HEK293 (cell line): ENCODE measurements at regions not wholly inside any gene's neighbourhood (a gene's known extent, or its start where the extent isn't known, plus 50 kb on each side); places are given as distances from the start of the nearest gene placed in this dataset.

Experiments used
- CTCF ChIA-PET: fragments of 350-600 bp; formaldehyde crosslinking; extraction: SDS; loops from one replicate; lab custom pipeline; 2021; ENCODE audit warnings: antibody characterized with exemption; lab: Yijun Ruan, JAX
- POLR2A ChIA-PET: fragments of 300-600 bp; formaldehyde crosslinking; extraction: SDS; loops from one replicate; lab custom pipeline; 2020; ENCODE audit warnings: antibody characterized with exemption, inconsistent platforms; lab: Yijun Ruan, JAX
- H3K27ac ChIP-seq: fragments of 200-500 bp; sonication (Bioruptor generic); 2 replicates; pipeline ENCODE4 v1.5.1; 2014; ENCODE audit warnings: low read depth, low read length, control low read depth, inconsistent platforms; ENCODE audit errors: extremely low read depth
- H3K36me3 ChIP-seq, 2 experiments: fragments of 200-500 bp in 1 of 2; sonication (Bioruptor generic) in 1 of 2; 1 replicate in 1 of 2; 2 replicates in 1 of 2; pipeline ENCODE4 v1.5.1; 2014 to 2017; ENCODE audit warnings: inconsistent platforms in 2 of 2, low read length in 2 of 2; ENCODE audit not compliant: control insufficient read depth in 2 of 2, insufficient read depth in 1 of 2
- H3K4me1 ChIP-seq: fragments of 200-500 bp; sonication (Bioruptor generic); 2 replicates; pipeline ENCODE4 v1.5.1; 2014; ENCODE audit warnings: mild to moderate bottlenecking, low read length, inconsistent platforms; ENCODE audit not compliant: control insufficient read depth, insufficient read depth
- H3K4me3 ChIP-seq: 2 replicates; pipeline ENCODE4 v1.5.1; 2011; ENCODE audit warnings: low read depth, mild to moderate bottlenecking, control low read depth, low read length, moderate library complexity
- H3K9me3 ChIP-seq: fragments of 200-500 bp; sonication (Bioruptor generic); 2 replicates; pipeline ENCODE4 v1.5.1; 2014; ENCODE audit warnings: low read depth, low read length, inconsistent platforms; ENCODE audit not compliant: control insufficient read depth, insufficient read depth
- GFI1B ChIP-seq: fragments of 450-650 bp; formaldehyde crosslinking; IDR thresholded peaks from 2 replicates; pipeline ENCODE4 v1.5.1; 2016; ENCODE audit warnings: missing biosample characterization, missing genetic modification characterization
- GLIS2 ChIP-seq: fragments of 450-650 bp; formaldehyde crosslinking; IDR thresholded peaks from 2 replicates; pipeline ENCODE4 v1.5.1; 2016; ENCODE audit warnings: missing biosample characterization, missing genetic modification characterization
- MEIS1 ChIP-seq: sonication (generic); formaldehyde crosslinking; IDR thresholded peaks from 2 replicates; pipeline ENCODE4 v1.8.1; 2022; ENCODE audit warnings: missing genetic modification reagents, mild to moderate bottlenecking, borderline replicate concordance
- MYNN ChIP-seq: fragments of 450-650 bp; formaldehyde crosslinking; IDR thresholded peaks from 2 replicates; pipeline ENCODE4 v1.5.1; 2016; ENCODE audit warnings: missing biosample characterization, missing genetic modification characterization, borderline replicate concordance
- MZF1 ChIP-seq: fragments of 450-650 bp; formaldehyde crosslinking; IDR thresholded peaks from 2 replicates; pipeline ENCODE4 v1.5.1; 2017; ENCODE audit warnings: missing biosample characterization, missing genetic modification characterization, borderline replicate concordance
- SP3 ChIP-seq: fragments of 450-650 bp; formaldehyde crosslinking; IDR thresholded peaks from 2 replicates; pipeline ENCODE4 v1.5.1; 2016; ENCODE audit warnings: missing biosample characterization, missing genetic modification characterization
- WT1 ChIP-seq: fragments of 450-650 bp; formaldehyde crosslinking; IDR thresholded peaks from 2 replicates; pipeline ENCODE4 v1.5.1; 2016; ENCODE audit warnings: missing biosample characterization, missing genetic modification characterization
- ZBTB48 ChIP-seq: fragments of 450-650 bp; formaldehyde crosslinking; IDR thresholded peaks from 2 replicates; pipeline ENCODE4 v1.5.1; 2016; ENCODE audit warnings: missing biosample characterization, missing genetic modification characterization
- ZBTB8A ChIP-seq: fragments of 450-650 bp; formaldehyde crosslinking; IDR thresholded peaks from 2 replicates; pipeline ENCODE4 v1.5.1; 2016; ENCODE audit warnings: missing biosample characterization, missing genetic modification characterization
- ZNF155 ChIP-seq: fragments of 450-650 bp; formaldehyde crosslinking; IDR thresholded peaks from 2 replicates; pipeline ENCODE4 v1.5.1; 2016; ENCODE audit warnings: missing biosample characterization, missing genetic modification characterization
- ZNF157 ChIP-seq: fragments of 450-650 bp; formaldehyde crosslinking; IDR thresholded peaks from 2 replicates; pipeline ENCODE4 v1.5.1; 2016; ENCODE audit warnings: missing biosample characterization, missing genetic modification characterization
- ZNF16 ChIP-seq: fragments of 450-650 bp; formaldehyde crosslinking; IDR thresholded peaks from 2 replicates; pipeline ENCODE4 v1.5.1; 2016; ENCODE audit warnings: low read depth, missing biosample characterization, missing genetic modification characterization
- ZNF292 ChIP-seq: fragments of 450-650 bp; formaldehyde crosslinking; IDR thresholded peaks from 2 replicates; pipeline ENCODE4 v1.5.1; 2016; ENCODE audit warnings: low read depth, missing biosample characterization, missing genetic modification characterization, borderline replicate concordance
- ZNF354C ChIP-seq: fragments of 450-650 bp; formaldehyde crosslinking; IDR thresholded peaks from 2 replicates; pipeline ENCODE4 v1.5.1; 2016; ENCODE audit warnings: missing biosample characterization, missing genetic modification characterization, low read depth, borderline replicate concordance
- ZNF366 ChIP-seq: fragments of 450-650 bp; formaldehyde crosslinking; conservative IDR thresholded peaks from 2 replicates; pipeline ENCODE4 v1.5.1; 2016; ENCODE audit warnings: missing biosample characterization, missing genetic modification characterization
- ZNF391 ChIP-seq: fragments of 450-650 bp; formaldehyde crosslinking; IDR thresholded peaks from 2 replicates; pipeline ENCODE4 v1.5.1; 2016; ENCODE audit warnings: low read depth, missing biosample characterization, missing genetic modification characterization, borderline replicate concordance
- ZNF416 ChIP-seq: fragments of 450-650 bp; formaldehyde crosslinking; IDR thresholded peaks from 2 replicates; pipeline ENCODE4 v1.5.1; 2016; ENCODE audit warnings: missing biosample characterization, missing genetic modification characterization
- ZNF433 ChIP-seq: fragments of 450-650 bp; formaldehyde crosslinking; IDR thresholded peaks from 2 replicates; pipeline ENCODE4 v1.5.1; 2016; ENCODE audit warnings: missing biosample characterization, missing genetic modification characterization, low read depth
- ZNF473 ChIP-seq: fragments of 450-650 bp; formaldehyde crosslinking; IDR thresholded peaks from 2 replicates; pipeline ENCODE4 v1.5.1; 2017; ENCODE audit warnings: missing biosample characterization, missing genetic modification characterization
- ZNF555 ChIP-seq: fragments of 450-650 bp; formaldehyde crosslinking; conservative IDR thresholded peaks from 2 replicates; pipeline ENCODE4 v1.5.1; 2017; ENCODE audit warnings: missing biosample characterization, mild to moderate bottlenecking, missing genetic modification characterization, inconsistent platforms
- ZNF558 ChIP-seq: fragments of 450-650 bp; formaldehyde crosslinking; IDR thresholded peaks from 2 replicates; pipeline ENCODE4 v1.5.1; 2016; ENCODE audit warnings: missing biosample characterization, missing genetic modification characterization
- ZNF571 ChIP-seq: fragments of 450-650 bp; formaldehyde crosslinking; IDR thresholded peaks from 2 replicates; pipeline ENCODE4 v1.5.0; 2017; ENCODE audit warnings: missing biosample characterization, missing genetic modification characterization
- ZNF580 ChIP-seq: fragments of 450-650 bp; formaldehyde crosslinking; IDR thresholded peaks from 2 replicates; pipeline ENCODE4 v1.5.1; 2016; ENCODE audit warnings: missing biosample characterization, missing genetic modification characterization
- ZNF585B ChIP-seq: fragments of 450-650 bp; formaldehyde crosslinking; IDR thresholded peaks from 2 replicates; pipeline ENCODE4 v1.5.1; 2016; ENCODE audit warnings: missing biosample characterization, missing genetic modification characterization
- ZNF76 ChIP-seq: fragments of 450-650 bp; formaldehyde crosslinking; IDR thresholded peaks from 2 replicates; pipeline ENCODE4; 2016; ENCODE audit warnings: low read depth, missing biosample characterization, missing genetic modification characterization, borderline replicate concordance
- TF ChIP-seq, protein P1 (sequence below): fragments of 450-650 bp; formaldehyde crosslinking; IDR thresholded peaks from 2 replicates; pipeline ENCODE4 v1.5.1; 2016; ENCODE audit warnings: missing biosample characterization, missing genetic modification characterization
- TF ChIP-seq, protein P2 (sequence below): fragments of 450-650 bp; formaldehyde crosslinking; IDR thresholded peaks from 2 replicates; pipeline ENCODE4 v1.5.0; 2017; ENCODE audit warnings: missing biosample characterization, missing genetic modification characterization, borderline replicate concordance
- TF ChIP-seq, protein P3 (sequence below): fragments of 450-650 bp; formaldehyde crosslinking; IDR thresholded peaks from 2 replicates; pipeline ENCODE4 v1.5.1; 2017; ENCODE audit warnings: missing biosample characterization, missing genetic modification characterization
- TF ChIP-seq, protein P4 (sequence below): fragments of 450-650 bp; formaldehyde crosslinking; IDR thresholded peaks from 2 replicates; pipeline ENCODE4 v1.5.1; 2017; ENCODE audit warnings: missing biosample characterization, missing genetic modification characterization
- TF ChIP-seq, protein P5 (sequence below): fragments of 450-650 bp; formaldehyde crosslinking; IDR thresholded peaks from 2 replicates; pipeline ENCODE4 v1.5.1; 2016; ENCODE audit warnings: missing biosample characterization, missing genetic modification characterization, borderline replicate concordance

DNA sequence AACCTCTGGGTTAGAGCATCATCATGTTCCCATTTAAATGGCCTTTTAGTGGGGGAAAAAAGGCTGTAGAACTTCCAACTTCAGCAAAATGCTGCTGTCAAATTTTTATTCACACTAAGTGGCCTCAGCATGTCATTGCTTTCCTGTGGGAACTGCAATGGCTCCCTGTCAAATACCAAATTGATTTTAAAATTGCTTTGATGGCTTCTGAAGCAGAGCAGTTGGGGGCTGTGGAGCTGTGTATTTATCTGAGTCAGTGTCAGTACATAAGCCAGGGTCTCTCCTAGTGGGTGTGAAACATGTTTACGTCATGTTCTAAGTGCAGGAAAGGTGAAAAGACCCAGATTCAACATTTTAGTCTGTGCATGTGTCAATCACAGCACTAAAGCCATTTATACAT is 171.3 kb downstream of the CDH19 start:
- CTCF ChIA-PET: interaction anchor here (0.6 kb wide), 1 partner anchor 11 kb away, joined by 3 read pairs; no protein-coding TSS in a partner anchor
- no peak overlapping the region for H3K4me3 ChIP-seq

DNA sequence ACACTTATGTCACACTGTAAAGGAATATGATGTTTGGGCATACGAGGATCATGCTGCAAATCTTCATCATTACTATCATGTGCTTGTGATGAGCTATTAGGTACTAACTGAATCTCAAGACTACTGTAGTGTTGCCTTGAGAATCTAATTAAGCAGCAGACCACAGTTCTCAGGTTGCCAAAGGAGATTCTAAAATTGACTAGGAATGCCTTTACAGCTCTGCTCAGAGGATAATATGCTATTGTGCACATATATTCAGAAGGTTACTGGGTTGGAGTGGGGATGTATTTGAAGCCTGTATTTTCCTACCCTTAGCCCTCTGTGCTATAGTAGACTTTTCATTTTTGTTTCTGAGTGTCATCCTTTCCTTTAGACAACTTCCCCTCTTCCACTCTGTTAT is 175.1 kb downstream of the CDH19 start:
- H3K9me3 ChIP-seq: no peaks in the 10 kb centered on the region
- ChIA-PET POLR2A (no interaction called here), CTCF (no interaction called here)
- H3K4me1 ChIP-seq: no peaks in the 10 kb centered on the region
- no peak overlapping the region for H3K4me3 ChIP-seq
- H3K36me3 ChIP-seq: no peaks in the 10 kb centered on the region
- H3K27ac ChIP-seq: no peak overlapping the region
- TF ChIP-seq GFI1B (tag by site-specific recombination): no peak
- TF ChIP-seq, protein P1, sequence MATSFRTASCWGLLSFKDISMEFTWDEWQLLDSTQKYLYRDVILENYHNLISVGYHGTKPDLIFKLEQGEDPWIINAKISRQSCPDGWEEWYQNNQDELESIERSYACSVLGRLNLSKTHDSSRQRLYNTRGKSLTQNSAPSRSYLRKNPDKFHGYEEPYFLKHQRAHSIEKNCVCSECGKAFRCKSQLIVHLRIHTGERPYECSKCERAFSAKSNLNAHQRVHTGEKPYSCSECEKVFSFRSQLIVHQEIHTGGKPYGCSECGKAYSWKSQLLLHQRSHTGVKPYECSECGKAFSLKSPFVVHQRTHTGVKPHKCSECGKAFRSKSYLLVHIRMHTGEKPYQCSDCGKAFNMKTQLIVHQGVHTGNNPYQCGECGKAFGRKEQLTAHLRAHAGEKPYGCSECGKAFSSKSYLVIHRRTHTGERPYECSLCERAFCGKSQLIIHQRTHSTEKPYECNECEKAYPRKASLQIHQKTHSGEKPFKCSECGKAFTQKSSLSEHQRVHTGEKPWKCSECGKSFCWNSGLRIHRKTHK (tag by site-specific recombination): no peak
- no peak for TF ChIP-seq ZNF416 (tag by site-specific recombination)
- no peak for TF ChIP-seq ZNF571
- no peak for TF ChIP-seq ZNF391 (tag by site-specific recombination)
- TF ChIP-seq WT1: no peak
- TF ChIP-seq ZNF155: no peak
- no peak for TF ChIP-seq MEIS1 (CRISPR knock-in tag)
- TF ChIP-seq SP3: no peak
- TF ChIP-seq, protein P2, sequence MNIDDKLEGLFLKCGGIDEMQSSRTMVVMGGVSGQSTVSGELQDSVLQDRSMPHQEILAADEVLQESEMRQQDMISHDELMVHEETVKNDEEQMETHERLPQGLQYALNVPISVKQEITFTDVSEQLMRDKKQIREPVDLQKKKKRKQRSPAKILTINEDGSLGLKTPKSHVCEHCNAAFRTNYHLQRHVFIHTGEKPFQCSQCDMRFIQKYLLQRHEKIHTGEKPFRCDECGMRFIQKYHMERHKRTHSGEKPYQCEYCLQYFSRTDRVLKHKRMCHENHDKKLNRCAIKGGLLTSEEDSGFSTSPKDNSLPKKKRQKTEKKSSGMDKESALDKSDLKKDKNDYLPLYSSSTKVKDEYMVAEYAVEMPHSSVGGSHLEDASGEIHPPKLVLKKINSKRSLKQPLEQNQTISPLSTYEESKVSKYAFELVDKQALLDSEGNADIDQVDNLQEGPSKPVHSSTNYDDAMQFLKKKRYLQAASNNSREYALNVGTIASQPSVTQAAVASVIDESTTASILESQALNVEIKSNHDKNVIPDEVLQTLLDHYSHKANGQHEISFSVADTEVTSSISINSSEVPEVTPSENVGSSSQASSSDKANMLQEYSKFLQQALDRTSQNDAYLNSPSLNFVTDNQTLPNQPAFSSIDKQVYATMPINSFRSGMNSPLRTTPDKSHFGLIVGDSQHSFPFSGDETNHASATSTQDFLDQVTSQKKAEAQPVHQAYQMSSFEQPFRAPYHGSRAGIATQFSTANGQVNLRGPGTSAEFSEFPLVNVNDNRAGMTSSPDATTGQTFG (tag by site-specific recombination): no peak
- no peak for TF ChIP-seq ZNF354C (tag by site-specific recombination)
- TF ChIP-seq ZBTB8A (tag by site-specific recombination): no peak

More for the DNA sequence above, 171.3 kb downstream of the CDH19 start:
- H3K4me1 ChIP-seq: no peaks in the 10 kb centered on the region
- no peaks in the 10 kb centered on the region for H3K36me3 ChIP-seq
- H3K27ac ChIP-seq: no peak overlapping the region
- POLR2A ChIA-PET: no interaction called here
- no peaks in the 10 kb centered on the region for H3K9me3 ChIP-seq
- TF ChIP-seq ZNF433 (tag by site-specific recombination) (no peak), MZF1 (tag by site-specific recombination) (no peak), ZNF580 (tag by site-specific recombination) (no peak), ZBTB48 (tag by site-specific recombination) (no peak), MEIS1 (CRISPR knock-in tag) (no peak), ZNF585B (no peak), ZNF391 (tag by site-specific recombination) (no peak), ZNF16 (tag by site-specific recombination) (no peak), MYNN (tag by site-specific recombination) (no peak), ZNF157 (no peak), ZNF558 (tag by site-specific recombination) (no peak), ZNF555 (tag by site-specific recombination) (no peak), GLIS2 (tag by site-specific recombination) (no peak), ZNF76 (tag by site-specific recombination) (no peak), ZNF292 (no peak), ZNF473 (tag by site-specific recombination) (no peak), ZNF366 (tag by site-specific recombination) (no peak)
- TF ChIP-seq, protein P3, sequence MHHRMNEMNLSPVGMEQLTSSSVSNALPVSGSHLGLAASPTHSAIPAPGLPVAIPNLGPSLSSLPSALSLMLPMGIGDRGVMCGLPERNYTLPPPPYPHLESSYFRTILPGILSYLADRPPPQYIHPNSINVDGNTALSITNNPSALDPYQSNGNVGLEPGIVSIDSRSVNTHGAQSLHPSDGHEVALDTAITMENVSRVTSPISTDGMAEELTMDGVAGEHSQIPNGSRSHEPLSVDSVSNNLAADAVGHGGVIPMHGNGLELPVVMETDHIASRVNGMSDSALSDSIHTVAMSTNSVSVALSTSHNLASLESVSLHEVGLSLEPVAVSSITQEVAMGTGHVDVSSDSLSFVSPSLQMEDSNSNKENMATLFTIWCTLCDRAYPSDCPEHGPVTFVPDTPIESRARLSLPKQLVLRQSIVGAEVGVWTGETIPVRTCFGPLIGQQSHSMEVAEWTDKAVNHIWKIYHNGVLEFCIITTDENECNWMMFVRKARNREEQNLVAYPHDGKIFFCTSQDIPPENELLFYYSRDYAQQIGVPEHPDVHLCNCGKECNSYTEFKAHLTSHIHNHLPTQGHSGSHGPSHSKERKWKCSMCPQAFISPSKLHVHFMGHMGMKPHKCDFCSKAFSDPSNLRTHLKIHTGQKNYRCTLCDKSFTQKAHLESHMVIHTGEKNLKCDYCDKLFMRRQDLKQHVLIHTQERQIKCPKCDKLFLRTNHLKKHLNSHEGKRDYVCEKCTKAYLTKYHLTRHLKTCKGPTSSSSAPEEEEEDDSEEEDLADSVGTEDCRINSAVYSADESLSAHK (tag by site-specific recombination): no peak
- TF ChIP-seq, protein P4, sequence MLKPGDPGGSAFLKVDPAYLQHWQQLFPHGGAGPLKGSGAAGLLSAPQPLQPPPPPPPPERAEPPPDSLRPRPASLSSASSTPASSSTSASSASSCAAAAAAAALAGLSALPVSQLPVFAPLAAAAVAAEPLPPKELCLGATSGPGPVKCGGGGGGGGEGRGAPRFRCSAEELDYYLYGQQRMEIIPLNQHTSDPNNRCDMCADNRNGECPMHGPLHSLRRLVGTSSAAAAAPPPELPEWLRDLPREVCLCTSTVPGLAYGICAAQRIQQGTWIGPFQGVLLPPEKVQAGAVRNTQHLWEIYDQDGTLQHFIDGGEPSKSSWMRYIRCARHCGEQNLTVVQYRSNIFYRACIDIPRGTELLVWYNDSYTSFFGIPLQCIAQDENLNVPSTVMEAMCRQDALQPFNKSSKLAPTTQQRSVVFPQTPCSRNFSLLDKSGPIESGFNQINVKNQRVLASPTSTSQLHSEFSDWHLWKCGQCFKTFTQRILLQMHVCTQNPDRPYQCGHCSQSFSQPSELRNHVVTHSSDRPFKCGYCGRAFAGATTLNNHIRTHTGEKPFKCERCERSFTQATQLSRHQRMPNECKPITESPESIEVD (tag by site-specific recombination): no peak
- TF ChIP-seq, protein P5, sequence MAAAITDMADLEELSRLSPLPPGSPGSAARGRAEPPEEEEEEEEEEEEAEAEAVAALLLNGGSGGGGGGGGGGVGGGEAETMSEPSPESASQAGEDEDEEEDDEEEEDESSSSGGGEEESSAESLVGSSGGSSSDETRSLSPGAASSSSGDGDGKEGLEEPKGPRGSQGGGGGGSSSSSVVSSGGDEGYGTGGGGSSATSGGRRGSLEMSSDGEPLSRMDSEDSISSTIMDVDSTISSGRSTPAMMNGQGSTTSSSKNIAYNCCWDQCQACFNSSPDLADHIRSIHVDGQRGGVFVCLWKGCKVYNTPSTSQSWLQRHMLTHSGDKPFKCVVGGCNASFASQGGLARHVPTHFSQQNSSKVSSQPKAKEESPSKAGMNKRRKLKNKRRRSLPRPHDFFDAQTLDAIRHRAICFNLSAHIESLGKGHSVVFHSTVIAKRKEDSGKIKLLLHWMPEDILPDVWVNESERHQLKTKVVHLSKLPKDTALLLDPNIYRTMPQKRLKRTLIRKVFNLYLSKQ (tag by site-specific recombination): no peak
- TF ChIP-seq, all 188 proteins: peak for 0
